ENCODE measurements at regions not wholly inside any gene's neighbourhood (a gene's known extent, or its start where the extent isn't known, plus 50 kb on each side); places are given as distances from the start of the nearest gene placed in this dataset.

GRCh38 chr12:48276621-48277020 lies 73.5 kb upstream of the OR10AD1 start:
- peaks cover 0 to 6% of the 10 kb centered on the region in 2 experiments for H3K27me3 ChIP-seq (replicated peaks in 1 of 2; ENCODE audit: control insufficient read depth in 2 of 2, extremely low read depth in 1 of 2, insufficient read depth in 2 of 2, low read length in 1 of 2)
- Mint-ChIP-seq H3K4me3 (no peak overlapping the region), H3K27ac (no peak overlapping the region), H3K27me3 (peaks cover 35 to 45% of the 10 kb centered on the region in 2 donors), H3K4me1 (no peaks in the 10 kb centered on the region), H3K9me3 (peaks cover 7 to 13% (median 12%) of the 10 kb centered on the region in 3 donors), H3K36me3 (peaks cover 17% of the 10 kb centered on the region)
- ChIA-PET CTCF (no interaction called here), POLR2A (no interaction called here)
- H3K4me1 ChIP-seq (ENCODE audit: control insufficient read depth in 1 of 2, extremely low read depth in 1 of 2, insufficient read depth in 2 of 2, low read length in 2 of 2) = no peaks in the 10 kb centered on the region
- H3K9me3 ChIP-seq = peaks cover 3% of the 10 kb centered on the region
- no peak for DNase-seq
- no CpG with 5 or more reads among the region's 2 CpGs for WGBS (ENCODE audit: insufficient coverage)
- ATAC-seq (replicated peaks in 1 of 4) = no peak
- no peaks in the 10 kb centered on the region for H3K36me3 ChIP-seq (ENCODE audit: control insufficient read depth in 2 of 2, extremely low read depth in 1 of 2, insufficient read depth in 1 of 2, low read length in 1 of 2)
- H3K4me3 ChIP-seq (ENCODE audit: control insufficient read depth in 1 of 2, extremely low read depth in 1 of 2, low read length in 1 of 2) = no peak overlapping the region
- H3K27ac ChIP-seq (ENCODE audit: low read length) = no peak overlapping the region

DNA sequence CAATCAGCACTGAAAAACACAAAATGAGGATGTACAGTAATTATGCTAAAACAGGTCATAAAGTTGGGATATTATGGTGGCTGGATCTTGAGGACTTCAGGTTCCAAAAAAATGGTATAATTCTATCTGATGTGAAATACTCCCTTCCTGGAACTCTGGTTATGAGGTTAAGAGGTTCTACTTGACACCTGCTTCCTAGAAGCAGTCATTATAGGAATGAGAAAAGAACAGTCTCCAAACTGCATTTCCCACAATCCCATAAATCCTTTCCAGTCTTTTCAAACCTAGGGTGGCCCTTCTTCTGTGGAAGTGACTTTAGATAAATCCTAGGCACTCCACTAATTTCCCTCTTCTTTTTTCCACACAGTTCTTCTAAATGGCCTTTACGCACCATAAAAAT lies 63.7 kb upstream of the OR10AD1 start:
- H3K4me3 Mint-ChIP-seq = no peak overlapping the region
- WGBS (ENCODE audit: insufficient coverage) = no CpG with 5 or more reads among the region's 1 CpG
- no peaks in the 10 kb centered on the region for H3K36me3 ChIP-seq (ENCODE audit: control insufficient read depth in 2 of 2, extremely low read depth in 1 of 2, insufficient read depth in 1 of 2, low read length in 1 of 2)
- peaks cover 9 to 15% of the 10 kb centered on the region in 2 donors for H3K27me3 Mint-ChIP-seq
- POLR2A ChIA-PET = no interaction called here
- no peaks in the 10 kb centered on the region for H3K9me3 Mint-ChIP-seq
- H3K27me3 ChIP-seq (replicated peaks in 1 of 2; ENCODE audit: control insufficient read depth in 2 of 2, extremely low read depth in 1 of 2, insufficient read depth in 2 of 2, low read length in 1 of 2) = peaks cover 0 to 3% of the 10 kb centered on the region in 2 experiments
- no peak for ATAC-seq (replicated peaks in 1 of 4)
- DNase-seq = no peak
- CTCF ChIA-PET = no interaction called here
- peaks cover 5% of the 10 kb centered on the region for H3K9me3 ChIP-seq
- H3K27ac Mint-ChIP-seq = no peak overlapping the region
- H3K27ac ChIP-seq (ENCODE audit: low read length) = no peak overlapping the region
- H3K4me1 Mint-ChIP-seq = no peaks in the 10 kb centered on the region
- no peak overlapping the region for H3K4me3 ChIP-seq (ENCODE audit: control insufficient read depth in 1 of 2, extremely low read depth in 1 of 2, low read length in 1 of 2)
- no peaks in the 10 kb centered on the region for H3K36me3 Mint-ChIP-seq
- no peaks in the 10 kb centered on the region for H3K4me1 ChIP-seq (ENCODE audit: control insufficient read depth in 1 of 2, extremely low read depth in 1 of 2, insufficient read depth in 2 of 2, low read length in 2 of 2)

GRCh38 chr12:48265777-48266176 lies 62.7 kb upstream of the OR10AD1 start:
- H3K4me3 ChIP-seq (ENCODE audit: control insufficient read depth in 1 of 2, extremely low read depth in 1 of 2, low read length in 1 of 2) = no peak overlapping the region

DNA sequence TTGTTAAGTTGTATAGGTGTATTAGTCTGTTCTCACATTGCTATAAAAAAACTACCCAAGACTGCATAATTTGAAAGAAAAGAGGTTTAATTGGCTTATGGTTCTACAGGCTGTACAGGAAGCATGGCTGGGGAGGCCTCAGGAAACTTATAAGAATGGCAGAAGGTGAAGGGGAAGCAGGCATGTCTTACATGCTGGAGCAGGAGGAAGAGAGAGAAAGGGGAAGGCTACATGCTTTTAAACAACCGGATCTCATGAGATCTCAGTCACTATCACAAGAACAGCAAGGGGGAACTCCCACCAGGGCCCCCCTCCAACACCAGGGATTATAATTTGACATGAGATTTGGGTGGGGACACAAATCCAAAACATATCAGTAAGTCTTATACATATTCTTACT lies 60.5 kb upstream of the OR10AD1 start:
- H3K27me3 Mint-ChIP-seq = peaks cover 11% of the 10 kb centered on the region in 2 donors
- no CpG with 5 or more reads among the region's 1 CpG for WGBS (ENCODE audit: insufficient coverage)
- H3K4me3 ChIP-seq (ENCODE audit: control insufficient read depth in 1 of 2, extremely low read depth in 1 of 2, low read length in 1 of 2) = no peak overlapping the region
- H3K4me3 Mint-ChIP-seq = no peak overlapping the region
- H3K36me3 Mint-ChIP-seq = no peaks in the 10 kb centered on the region
- no peak overlapping the region for H3K27ac ChIP-seq (ENCODE audit: low read length)
- no peaks in the 10 kb centered on the region for H3K9me3 ChIP-seq
- no peaks in the 10 kb centered on the region for H3K4me1 ChIP-seq (ENCODE audit: control insufficient read depth in 1 of 2, extremely low read depth in 1 of 2, insufficient read depth in 2 of 2, low read length in 2 of 2)
- POLR2A ChIA-PET = no interaction called here
- no peak for ATAC-seq (replicated peaks in 1 of 4)
- no peaks in the 10 kb centered on the region for H3K36me3 ChIP-seq (ENCODE audit: control insufficient read depth in 2 of 2, extremely low read depth in 1 of 2, insufficient read depth in 1 of 2, low read length in 1 of 2)
- CTCF ChIA-PET = no interaction called here
- no peaks in the 10 kb centered on the region for H3K27me3 ChIP-seq (replicated peaks in 1 of 2; ENCODE audit: control insufficient read depth in 2 of 2, extremely low read depth in 1 of 2, insufficient read depth in 2 of 2, low read length in 1 of 2)
- DNase-seq = no peak
- H3K27ac Mint-ChIP-seq = no peak overlapping the region
- no peaks in the 10 kb centered on the region for H3K4me1 Mint-ChIP-seq
- H3K9me3 Mint-ChIP-seq = no peaks in the 10 kb centered on the region

More at GRCh38 chr12:48265777-48266176, 62.7 kb upstream of the OR10AD1 start:
- Mint-ChIP-seq H3K4me3 (no peak overlapping the region), H3K27me3 (peaks cover 11 to 16% of the 10 kb centered on the region in 2 donors), H3K36me3 (no peaks in the 10 kb centered on the region), H3K9me3 (no peaks in the 10 kb centered on the region), H3K27ac (no peak overlapping the region), H3K4me1 (no peaks in the 10 kb centered on the region)
- Histone ChIP-seq H3K27me3 (replicated peaks in 1 of 2; ENCODE audit: control insufficient read depth in 2 of 2, extremely low read depth in 1 of 2, insufficient read depth in 2 of 2, low read length in 1 of 2) (no peaks in the 10 kb centered on the region), H3K4me1 (ENCODE audit: control insufficient read depth in 1 of 2, extremely low read depth in 1 of 2, insufficient read depth in 2 of 2, low read length in 2 of 2) (no peaks in the 10 kb centered on the region), H3K27ac (ENCODE audit: low read length) (no peak overlapping the region), H3K36me3 (ENCODE audit: control insufficient read depth in 2 of 2, extremely low read depth in 1 of 2, insufficient read depth in 1 of 2, low read length in 1 of 2) (no peaks in the 10 kb centered on the region), H3K9me3 (peaks cover 5% of the 10 kb centered on the region)
- DNase-seq = no peak
- CTCF ChIA-PET = no interaction called here
- POLR2A ChIA-PET = no interaction called here
- no peak for ATAC-seq (replicated peaks in 1 of 4)

- ChIA-PET POLR2A (no interaction called here), CTCF (no interaction called here)
- no peak overlapping the region for H3K4me3 Mint-ChIP-seq
- DNase-seq (no peak), ATAC-seq (replicated peaks in 1 of 4) (no peak)
- H3K27ac Mint-ChIP-seq = no peak overlapping the region
- H3K36me3 Mint-ChIP-seq = no peaks in the 10 kb centered on the region
- Histone ChIP-seq H3K27me3 (replicated peaks in 1 of 2; ENCODE audit: control insufficient read depth in 2 of 2, extremely low read depth in 1 of 2, insufficient read depth in 2 of 2, low read length in 1 of 2) (no peaks in the 10 kb centered on the region), H3K4me1 (ENCODE audit: control insufficient read depth in 1 of 2, extremely low read depth in 1 of 2, insufficient read depth in 2 of 2, low read length in 2 of 2) (no peaks in the 10 kb centered on the region), H3K36me3 (ENCODE audit: control insufficient read depth in 2 of 2, extremely low read depth in 1 of 2, insufficient read depth in 1 of 2, low read length in 1 of 2) (no peaks in the 10 kb centered on the region), H3K9me3 (no peaks in the 10 kb centered on the region), H3K4me3 (ENCODE audit: control insufficient read depth in 1 of 2, extremely low read depth in 1 of 2, low read length in 1 of 2) (no peak overlapping the region), H3K27ac (ENCODE audit: low read length) (no peak overlapping the region)
- H3K4me1 Mint-ChIP-seq = no peaks in the 10 kb centered on the region
- peaks cover 8 to 9% of the 10 kb centered on the region in 2 donors for H3K27me3 Mint-ChIP-seq
- no CpG with 5 or more reads among the region's 2 CpGs for WGBS (ENCODE audit: insufficient coverage)
- H3K9me3 Mint-ChIP-seq = no peaks in the 10 kb centered on the region
Measured at GRCh38 chr12:48261773-48262172, 58.7 kb upstream of the OR10AD1 start.

Data from T-cell (primary cell).